ENCODE measurements at regions not wholly inside any gene's neighbourhood (a gene's known extent, or its start where the extent isn't known, plus 50 kb on each side); places are given as distances from the start of the nearest gene placed in this dataset.

- TF ChIP-seq EZH2 (IDR thresholded peaks at IDR 0.05; ENCODE audit: borderline replicate concordance, low read length), result no peak
- TF ChIP-seq CTCF (IDR thresholded peaks at IDR 0.05; ENCODE audit: low read length), result no peak
Observed at GRCh38 chr12:125861299-125862281, 796.4 kb downstream of the AACS start.
